ENCODE measurements at regions not wholly inside any gene's neighbourhood (a gene's known extent, or its start where the extent isn't known, plus 50 kb on each side); places are given as distances from the start of the nearest gene placed in this dataset.

DNA sequence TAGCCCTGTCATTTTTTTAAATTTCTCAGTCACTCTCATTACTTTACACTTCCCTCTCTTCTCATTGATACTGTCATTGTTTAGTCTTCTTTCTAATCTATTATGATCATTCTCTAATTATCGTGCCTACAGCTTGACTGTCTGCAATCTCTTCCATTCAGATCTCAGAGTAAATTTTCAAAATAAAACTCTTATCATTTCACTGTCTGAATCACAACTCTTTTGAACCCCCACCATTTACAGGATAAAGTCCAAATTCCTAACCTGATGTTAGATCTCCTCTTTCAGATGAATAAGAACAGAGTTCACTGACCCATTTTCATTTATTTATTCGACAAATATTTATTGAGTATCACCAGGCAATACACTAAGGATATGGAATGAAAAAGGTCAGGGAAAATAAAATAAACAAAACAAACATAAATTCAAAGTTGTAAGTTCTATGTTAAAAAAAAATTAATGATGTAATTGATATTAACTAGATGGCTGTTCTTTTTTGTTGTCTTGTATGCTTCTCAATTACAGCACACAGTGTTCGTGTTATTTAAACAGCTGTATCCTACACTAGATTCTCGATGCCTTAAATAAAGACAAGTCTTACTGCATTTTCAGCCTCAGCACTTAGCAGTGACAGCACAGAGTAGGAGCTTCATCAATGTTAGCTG, 631.0 kb downstream of the IRS1 start (continued):
- TF ChIP-seq, protein P1, sequence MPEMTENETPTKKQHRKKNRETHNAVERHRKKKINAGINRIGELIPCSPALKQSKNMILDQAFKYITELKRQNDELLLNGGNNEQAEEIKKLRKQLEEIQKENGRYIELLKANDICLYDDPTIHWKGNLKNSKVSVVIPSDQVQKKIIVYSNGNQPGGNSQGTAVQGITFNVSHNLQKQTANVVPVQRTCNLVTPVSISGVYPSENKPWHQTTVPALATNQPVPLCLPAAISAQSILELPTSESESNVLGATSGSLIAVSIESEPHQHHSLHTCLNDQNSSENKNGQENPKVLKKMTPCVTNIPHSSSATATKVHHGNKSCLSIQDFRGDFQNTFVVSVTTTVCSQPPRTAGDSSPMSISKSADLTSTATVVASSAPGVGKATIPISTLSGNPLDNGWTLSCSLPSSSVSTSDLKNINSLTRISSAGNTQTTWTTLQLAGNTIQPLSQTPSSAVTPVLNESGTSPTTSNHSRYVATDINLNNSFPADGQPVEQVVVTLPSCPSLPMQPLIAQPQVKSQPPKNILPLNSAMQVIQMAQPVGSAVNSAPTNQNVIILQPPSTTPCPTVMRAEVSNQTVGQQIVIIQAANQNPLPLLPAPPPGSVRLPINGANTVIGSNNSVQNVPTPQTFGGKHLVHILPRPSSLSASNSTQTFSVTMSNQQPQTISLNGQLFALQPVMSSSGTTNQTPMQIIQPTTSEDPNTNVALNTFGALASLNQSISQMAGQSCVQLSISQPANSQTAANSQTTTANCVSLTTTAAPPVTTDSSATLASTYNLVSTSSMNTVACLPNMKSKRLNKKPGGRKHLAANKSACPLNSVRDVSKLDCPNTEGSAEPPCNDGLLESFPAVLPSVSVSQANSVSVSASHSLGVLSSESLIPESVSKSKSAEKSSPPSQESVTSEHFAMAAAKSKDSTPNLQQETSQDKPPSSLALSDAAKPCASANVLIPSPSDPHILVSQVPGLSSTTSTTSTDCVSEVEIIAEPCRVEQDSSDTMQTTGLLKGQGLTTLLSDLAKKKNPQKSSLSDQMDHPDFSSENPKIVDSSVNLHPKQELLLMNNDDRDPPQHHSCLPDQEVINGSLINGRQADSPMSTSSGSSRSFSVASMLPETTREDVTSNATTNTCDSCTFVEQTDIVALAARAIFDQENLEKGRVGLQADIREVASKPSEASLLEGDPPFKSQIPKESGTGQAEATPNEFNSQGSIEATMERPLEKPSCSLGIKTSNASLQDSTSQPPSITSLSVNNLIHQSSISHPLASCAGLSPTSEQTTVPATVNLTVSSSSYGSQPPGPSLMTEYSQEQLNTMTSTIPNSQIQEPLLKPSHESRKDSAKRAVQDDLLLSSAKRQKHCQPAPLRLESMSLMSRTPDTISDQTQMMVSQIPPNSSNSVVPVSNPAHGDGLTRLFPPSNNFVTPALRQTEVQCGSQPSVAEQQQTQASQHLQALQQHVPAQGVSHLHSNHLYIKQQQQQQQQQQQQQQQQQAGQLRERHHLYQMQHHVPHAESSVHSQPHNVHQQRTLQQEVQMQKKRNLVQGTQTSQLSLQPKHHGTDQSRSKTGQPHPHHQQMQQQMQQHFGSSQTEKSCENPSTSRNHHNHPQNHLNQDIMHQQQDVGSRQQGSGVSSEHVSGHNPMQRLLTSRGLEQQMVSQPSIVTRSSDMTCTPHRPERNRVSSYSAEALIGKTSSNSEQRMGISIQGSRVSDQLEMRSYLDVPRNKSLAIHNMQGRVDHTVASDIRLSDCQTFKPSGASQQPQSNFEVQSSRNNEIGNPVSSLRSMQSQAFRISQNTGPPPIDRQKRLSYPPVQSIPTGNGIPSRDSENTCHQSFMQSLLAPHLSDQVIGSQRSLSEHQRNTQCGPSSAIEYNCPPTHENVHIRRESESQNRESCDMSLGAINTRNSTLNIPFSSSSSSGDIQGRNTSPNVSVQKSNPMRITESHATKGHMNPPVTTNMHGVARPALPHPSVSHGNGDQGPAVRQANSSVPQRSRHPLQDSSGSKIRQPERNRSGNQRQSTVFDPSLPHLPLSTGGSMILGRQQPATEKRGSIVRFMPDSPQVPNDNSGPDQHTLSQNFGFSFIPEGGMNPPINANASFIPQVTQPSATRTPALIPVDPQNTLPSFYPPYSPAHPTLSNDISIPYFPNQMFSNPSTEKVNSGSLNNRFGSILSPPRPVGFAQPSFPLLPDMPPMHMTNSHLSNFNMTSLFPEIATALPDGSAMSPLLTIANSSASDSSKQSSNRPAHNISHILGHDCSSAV (CRISPR knock-in tag; IDR thresholded peaks at IDR 0.05; ENCODE audit: borderline replicate concordance) = no peak
- TF ChIP-seq NRL (CRISPR knock-in tag; IDR thresholded peaks at IDR 0.05; ENCODE audit: borderline replicate concordance) (no peak), ZNF484 (CRISPR knock-in tag; IDR thresholded peaks at IDR 0.05; ENCODE audit: borderline replicate concordance, low read depth) (no peak), SIN3B (IDR thresholded peaks at IDR 0.05; ENCODE audit: low read length) (no peak), SPEN (CRISPR knock-in tag; IDR thresholded peaks at IDR 0.05; ENCODE audit: low read depth) (no peak), HOXA3 (CRISPR knock-in tag; IDR thresholded peaks at IDR 0.05) (no peak), MIER3 (CRISPR knock-in tag; IDR thresholded peaks at IDR 0.05; ENCODE audit: borderline replicate concordance) (peak; percentile 75; the same call in 1 of the 2 replicates), ZBTB20 (CRISPR knock-in tag; IDR thresholded peaks at IDR 0.05; ENCODE audit: borderline replicate concordance, low read depth) (no peak), RNF2 (conservative IDR thresholded peaks at IDR 0.05; ENCODE audit: low read depth) (no peak), DMAP1 (CRISPR knock-in tag; IDR thresholded peaks at IDR 0.05) (no peak)
- TF ChIP-seq, protein P2, sequence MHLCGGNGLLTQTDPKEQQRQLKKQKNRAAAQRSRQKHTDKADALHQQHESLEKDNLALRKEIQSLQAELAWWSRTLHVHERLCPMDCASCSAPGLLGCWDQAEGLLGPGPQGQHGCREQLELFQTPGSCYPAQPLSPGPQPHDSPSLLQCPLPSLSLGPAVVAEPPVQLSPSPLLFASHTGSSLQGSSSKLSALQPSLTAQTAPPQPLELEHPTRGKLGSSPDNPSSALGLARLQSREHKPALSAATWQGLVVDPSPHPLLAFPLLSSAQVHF (CRISPR knock-in tag; IDR thresholded peaks at IDR 0.05) = no peak
- TF ChIP-seq, protein P3, sequence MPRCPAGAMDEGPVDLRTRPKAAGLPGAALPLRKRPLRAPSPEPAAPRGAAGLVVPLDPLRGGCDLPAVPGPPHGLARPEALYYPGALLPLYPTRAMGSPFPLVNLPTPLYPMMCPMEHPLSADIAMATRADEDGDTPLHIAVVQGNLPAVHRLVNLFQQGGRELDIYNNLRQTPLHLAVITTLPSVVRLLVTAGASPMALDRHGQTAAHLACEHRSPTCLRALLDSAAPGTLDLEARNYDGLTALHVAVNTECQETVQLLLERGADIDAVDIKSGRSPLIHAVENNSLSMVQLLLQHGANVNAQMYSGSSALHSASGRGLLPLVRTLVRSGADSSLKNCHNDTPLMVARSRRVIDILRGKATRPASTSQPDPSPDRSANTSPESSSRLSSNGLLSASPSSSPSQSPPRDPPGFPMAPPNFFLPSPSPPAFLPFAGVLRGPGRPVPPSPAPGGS (CRISPR knock-in tag; IDR thresholded peaks at IDR 0.05) = no peak
- TF ChIP-seq, protein P4, sequence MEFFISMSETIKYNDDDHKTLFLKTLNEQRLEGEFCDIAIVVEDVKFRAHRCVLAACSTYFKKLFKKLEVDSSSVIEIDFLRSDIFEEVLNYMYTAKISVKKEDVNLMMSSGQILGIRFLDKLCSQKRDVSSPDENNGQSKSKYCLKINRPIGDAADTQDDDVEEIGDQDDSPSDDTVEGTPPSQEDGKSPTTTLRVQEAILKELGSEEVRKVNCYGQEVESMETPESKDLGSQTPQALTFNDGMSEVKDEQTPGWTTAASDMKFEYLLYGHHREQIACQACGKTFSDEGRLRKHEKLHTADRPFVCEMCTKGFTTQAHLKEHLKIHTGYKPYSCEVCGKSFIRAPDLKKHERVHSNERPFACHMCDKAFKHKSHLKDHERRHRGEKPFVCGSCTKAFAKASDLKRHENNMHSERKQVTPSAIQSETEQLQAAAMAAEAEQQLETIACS (CRISPR knock-in tag; IDR thresholded peaks at IDR 0.05) = no peak
- TF ChIP-seq, protein P5, sequence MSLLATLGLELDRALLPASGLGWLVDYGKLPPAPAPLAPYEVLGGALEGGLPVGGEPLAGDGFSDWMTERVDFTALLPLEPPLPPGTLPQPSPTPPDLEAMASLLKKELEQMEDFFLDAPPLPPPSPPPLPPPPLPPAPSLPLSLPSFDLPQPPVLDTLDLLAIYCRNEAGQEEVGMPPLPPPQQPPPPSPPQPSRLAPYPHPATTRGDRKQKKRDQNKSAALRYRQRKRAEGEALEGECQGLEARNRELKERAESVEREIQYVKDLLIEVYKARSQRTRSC (CRISPR knock-in tag; IDR thresholded peaks at IDR 0.05; ENCODE audit: low read depth) = no peak
